GM19467 (cell line): ENCODE measurements at regions not wholly inside any gene's neighbourhood (a gene's known extent, or its start where the extent isn't known, plus 50 kb on each side); places are given as distances from the start of the nearest gene placed in this dataset.
"Not testable (repeated sequence)": the region's sequence is repeated elsewhere in the genome, so short reads cannot be mapped to it uniquely, and the experiment has no call there.

Experiments
- ATAC-seq: cut with Tn5 transposase; IDR thresholded peaks from one replicate; pipeline ENCODE4 v1.9.1; 2021; ENCODE audit warnings: mild to moderate bottlenecking, moderate library complexity; ENCODE audit not compliant: unreplicated experiment

DNA sequence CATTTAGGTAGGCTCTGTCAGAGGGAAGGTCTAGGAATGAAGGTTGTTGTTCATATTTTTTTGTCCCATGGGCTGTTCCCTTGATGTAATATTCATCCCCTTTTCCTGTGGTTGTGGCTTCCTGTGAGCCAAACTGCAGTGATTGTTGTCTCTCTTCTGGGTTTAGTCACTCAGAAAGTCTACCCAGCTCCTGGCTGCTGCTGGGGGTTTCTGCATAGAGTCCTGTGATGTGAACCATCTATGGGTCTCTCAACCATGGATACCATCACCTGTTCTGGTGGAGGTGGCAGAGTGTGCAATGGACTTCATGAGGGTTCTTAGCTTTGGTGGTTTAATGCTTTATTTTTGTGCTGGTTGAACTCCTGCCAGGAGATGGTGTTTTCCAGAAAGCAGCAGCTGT lies 122.8 kb downstream of the ZC4H2 start:
- no peak for ATAC-seq

DNA sequence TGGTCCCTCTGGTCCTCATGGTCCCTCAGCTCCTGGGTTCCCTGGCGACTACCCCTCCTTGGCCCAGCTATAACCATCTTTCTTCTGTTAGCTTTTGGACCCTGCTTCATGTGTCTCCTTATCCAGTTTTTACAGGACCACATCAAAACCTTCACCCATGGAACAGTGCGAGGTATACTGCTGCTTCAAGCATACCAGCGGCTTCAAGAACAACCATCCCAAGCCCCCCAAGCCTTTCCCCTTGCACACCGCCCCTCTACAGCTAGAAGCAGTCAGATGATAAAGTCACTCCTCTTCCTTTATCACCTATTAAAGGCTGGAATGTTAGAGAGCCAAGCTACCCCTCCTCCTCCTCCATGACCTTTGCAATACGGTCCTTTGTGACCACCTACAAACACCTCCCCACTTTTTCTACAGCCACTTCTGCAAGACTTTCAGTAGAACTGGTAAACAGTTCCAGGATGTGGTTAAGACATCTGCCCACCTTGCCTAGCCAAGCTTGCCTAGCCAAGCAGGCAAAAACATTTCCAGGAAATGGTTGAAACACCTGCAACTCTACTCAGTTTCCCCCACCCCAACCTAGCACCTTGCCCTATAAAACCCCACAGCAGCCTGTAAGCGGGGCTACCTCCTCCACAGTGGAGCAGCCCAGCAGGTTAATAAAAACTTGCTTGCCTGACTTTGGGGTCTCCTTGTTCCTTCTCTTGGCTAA lies 125.7 kb downstream of the ZC4H2 start:
- ATAC-seq, result peak; percentile 64

DNA sequence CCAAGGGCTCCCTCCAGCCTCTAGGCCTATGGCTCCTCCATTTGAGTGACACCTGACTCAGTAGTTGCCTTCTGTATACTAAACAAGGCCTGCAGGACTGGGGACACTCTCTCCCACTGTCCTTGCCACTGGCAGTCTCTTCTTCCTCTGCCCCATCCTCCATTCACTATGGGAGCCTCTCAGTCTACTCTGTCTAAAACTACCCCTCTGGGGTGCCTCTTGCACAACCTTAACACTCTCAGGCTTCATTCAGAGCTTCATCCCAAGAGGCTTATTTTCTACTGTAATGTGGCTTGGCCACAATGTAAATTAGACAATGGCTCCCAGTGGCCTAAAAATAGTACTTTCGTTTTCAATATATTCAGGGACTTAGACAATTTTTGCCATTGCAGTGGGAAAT lies 133.0 kb downstream of the ZC4H2 start:
- no peak for ATAC-seq

DNA sequence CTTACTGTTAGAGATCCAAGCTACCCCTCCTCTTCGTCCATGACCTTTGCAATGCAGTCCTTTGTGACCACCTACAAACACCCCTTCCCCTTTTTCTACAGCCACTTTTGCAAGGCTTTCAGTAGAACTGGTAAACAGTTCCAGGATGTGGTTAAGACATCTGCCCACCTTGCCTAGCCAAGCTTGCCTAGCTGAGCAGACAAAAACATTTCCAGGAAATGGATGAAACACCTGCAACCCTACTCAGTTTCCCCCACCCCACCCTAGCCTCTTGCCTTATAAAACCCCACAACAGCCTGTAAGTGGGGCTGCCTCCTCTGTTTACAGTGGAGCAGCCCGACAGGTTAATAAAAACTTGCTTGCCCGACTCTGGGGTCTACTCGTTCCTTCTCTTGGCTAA lies 133.8 kb downstream of the ZC4H2 start:
- ATAC-seq, result peak; percentile 70

DNA sequence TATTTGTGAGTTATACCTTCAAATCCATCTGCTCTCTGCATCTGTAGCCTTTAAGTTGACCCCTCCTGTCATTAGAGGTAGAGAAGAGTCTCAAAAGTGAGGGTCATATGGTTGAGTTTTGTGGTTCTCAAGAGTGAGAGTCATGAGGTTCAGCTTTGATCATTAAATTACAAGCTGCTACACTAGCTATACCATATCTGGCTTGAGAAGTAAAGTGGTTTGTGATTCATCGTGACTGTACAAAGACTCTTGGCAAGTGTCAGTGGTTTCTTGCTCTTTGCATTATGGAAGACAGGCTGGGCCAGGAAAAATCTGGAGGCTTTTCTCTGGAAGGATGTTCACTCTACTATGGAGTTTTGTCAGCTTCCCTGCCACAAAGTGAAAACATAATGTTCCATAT lies 170.6 kb downstream of the ZC4H2 start:
- ATAC-seq, result no peak

DNA sequence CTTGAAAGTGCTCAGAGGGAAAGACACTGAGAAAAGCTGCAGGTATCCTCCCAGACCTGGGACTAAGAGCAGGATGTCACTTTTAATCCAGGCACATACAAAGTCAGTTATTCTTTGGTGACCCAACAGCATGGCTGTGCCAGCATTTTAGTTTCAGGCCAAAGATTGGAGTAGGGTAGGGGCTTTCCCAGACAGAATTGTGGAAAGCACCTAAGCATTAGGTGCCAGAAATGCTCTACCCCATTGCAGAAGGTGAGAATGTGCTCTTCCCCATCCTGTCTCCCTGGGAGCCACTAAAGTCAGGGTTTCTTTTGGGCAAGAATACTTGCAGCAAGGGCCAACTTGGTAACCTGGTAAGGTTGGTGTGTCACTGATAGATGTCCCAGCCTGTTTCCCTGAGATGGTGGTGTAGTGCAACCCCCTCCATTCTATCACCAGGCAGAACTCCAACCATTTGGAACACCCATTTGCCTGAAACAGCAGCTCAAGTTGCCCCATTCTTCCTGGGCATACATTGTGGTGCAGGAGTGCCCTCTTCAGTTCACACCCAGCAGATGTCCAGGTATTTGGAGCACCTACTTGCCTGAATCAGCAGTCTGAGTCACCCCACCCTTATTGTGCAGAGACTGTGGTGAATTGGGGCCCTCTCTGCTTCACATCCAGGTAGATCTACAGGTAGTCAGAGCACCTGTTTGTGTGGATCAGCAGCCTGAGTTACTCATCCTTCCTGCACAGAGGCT lies 183.5 kb downstream of the ZC4H2 start:
- no peak for ATAC-seq

DNA sequence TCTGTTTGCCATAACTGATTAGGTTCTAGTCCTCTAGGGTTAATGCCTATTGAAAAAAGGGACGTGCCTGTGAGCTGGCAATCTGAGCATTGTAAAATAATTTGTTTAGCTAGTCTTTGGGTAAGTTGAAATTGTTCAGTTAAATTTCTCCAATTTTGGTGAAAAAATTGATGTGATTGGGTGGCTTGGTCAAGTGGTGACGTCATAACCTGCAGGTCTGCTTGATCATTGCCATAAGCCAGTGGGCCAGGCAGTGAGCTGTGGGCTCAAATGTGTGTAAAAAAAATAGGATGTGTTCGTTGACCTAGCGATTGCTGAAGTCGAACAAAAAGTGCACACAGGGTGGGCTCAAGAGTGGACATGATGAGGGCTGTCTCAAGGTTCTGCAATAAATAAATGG lies 193.3 kb downstream of the ZC4H2 start:
- ATAC-seq, result no peak

DNA sequence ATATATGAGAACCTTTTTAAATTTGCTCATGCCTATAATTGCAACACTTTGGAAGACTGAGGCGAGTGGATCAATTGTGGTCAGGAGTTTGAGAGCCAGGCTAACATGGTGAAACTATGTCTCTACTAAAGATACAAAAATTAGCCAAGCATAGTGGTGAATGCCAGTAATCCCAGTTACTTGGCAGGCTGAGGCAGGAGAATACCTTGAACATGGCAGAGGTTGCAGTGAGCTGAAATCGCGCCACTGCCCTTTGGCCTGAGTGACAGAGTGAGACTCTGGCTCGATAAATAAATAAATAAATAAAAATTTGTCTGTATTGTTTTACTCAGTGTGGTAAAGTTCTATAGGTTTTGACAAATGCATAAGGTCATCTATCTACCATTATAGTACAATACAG lies 218.2 kb downstream of the ZC4H2 start:
- no peak for ATAC-seq

DNA sequence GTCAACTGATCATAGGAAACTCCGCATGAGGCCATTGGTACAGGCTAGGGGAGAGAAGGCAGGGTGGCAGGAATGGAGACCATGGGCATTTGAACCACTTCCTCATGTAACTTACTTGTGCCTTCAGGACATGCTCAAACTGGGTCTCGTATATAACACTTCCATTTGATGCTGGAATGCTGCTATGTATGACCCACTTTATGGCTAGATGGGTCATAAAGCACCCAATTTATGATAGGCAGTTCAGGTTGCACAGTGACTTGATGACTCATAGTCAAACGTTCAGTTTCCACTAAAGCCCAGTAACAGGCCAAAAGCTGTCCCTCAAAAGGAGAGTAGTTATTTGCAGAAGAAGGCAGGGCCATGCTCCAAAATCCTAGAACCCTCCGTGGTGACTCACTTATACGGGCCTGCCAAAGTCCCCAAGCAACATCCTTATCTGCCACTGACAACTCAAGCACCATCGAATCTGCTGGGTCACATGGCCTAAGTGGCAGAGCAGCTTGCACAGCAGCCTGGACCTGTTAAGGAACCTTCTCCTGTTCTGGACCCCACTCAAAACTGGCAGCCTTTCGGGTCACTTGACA lies 236.4 kb downstream of the ZC4H2 start:
- no peak for ATAC-seq

DNA sequence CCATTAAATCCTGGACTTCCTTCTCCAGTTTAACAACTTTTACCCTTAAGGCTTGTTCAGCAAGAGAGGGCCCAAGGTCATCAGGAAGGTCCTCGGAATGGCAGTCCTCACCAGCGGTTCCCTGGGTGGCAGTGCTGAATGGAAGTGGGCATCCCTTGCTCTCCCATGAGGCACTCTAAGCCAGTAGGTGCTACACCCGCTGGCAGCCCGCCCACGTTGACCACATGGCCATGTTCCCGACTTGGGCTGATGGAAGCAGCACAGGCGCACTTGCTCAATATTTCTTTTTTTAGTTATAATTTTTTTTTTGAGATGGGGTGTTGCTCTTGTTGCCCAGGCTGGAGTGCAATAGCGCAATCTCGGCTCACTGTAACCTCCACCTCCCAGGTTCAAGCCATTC lies 277.9 kb downstream of the ZC4H2 start:
- no peak for ATAC-seq

DNA sequence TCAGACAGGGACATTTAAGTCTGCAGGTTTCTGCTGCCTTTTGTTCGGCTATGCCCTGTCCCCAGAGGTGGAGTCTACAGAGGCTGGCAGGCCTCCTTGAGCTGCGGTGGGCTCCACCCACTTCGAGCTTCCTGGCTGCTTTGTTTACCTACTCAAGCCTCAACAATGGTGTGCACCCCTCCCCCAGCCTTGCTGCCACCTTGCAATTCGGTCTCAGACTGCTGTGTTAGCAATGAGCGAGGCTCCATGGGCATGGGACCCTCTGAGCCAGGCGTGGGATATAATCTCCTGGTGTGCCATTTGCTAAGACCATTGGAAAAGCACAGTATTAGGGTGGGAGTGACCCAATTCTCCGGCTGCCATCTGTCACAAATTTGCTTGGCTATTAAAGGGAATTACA lies 280.9 kb downstream of the ZC4H2 start:
- ATAC-seq, result not testable (repeated sequence)

DNA sequence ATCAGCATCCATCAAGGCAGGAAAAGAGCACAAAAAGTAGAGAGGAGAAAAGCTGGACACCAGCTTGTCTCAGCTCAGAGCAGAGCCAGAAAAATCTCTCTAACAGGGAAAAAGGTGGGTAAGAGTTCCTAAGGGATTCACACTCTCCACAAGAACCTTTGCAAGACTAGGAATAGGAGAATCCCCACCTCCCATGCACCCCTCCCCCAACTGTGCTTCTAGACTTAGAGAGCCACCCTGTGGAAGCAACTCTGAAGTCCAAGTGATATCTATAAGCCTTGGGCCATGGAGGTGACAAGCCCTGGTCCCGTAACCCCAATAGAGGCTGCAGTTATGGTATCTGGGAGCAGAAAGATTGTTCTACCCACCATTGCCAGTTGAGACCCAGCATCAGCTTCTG lies 267.6 kb upstream of the MTMR8 start:
- no peak for ATAC-seq

DNA sequence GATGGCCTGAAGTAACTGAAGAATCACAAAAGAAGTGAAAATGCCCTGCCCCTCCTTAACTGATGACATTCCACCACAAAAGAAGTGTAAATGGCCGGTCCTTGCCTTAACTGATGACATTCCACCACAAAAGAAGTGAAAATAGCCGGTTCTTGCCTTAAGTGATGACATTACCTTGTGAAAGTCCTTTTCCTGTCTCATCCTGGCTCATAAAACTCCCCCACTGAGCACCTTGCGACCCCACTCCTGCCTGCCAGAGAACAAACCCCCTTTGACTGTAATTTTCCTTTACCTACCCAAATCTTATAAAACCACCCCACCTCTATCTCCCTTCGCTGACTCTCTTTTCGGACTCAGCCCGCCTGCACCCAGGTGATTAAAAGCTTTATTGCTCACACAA lies 262.0 kb upstream of the MTMR8 start:
- ATAC-seq, result not testable (repeated sequence)

DNA sequence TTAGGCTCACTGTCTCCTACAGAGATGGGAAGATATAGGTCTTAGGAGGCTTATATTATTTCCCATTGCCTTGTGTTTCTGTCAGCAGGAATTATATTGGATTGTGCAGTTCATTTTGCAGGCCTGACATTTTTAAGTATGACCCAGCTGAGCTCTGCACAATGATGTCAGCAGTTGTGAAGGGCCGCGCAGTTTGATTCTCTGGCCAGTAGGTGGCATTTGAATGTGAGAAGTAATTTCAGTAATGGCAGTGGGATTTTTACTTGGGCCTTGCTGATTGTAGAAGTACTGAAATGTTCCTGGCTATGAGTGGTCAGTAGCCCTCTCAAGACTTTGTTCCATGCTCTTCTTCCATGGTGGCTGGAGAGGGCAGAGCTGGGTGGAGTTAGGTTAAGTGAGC lies 247.2 kb upstream of the MTMR8 start:
- ATAC-seq, result no peak
